Vagina (tissue), 2 donors: ENCODE measurements at regions not wholly inside any gene's neighbourhood (a gene's known extent, or its start where the extent isn't known, plus 50 kb on each side); places are given as distances from the start of the nearest gene placed in this dataset.

Experiments
- POLR2A ChIP-seq, 2 donors: fragments of 450-650 bp; IDR thresholded peaks; one replicate each; pipeline ENCODE4 v1.6.1; 2017; ENCODE audit warnings: antibody characterized with exemption in 2 of 2, mild to moderate bottlenecking in 2 of 2, moderate library complexity in 2 of 2
- POLR2AphosphoS5 ChIP-seq, 2 donors: sonication (generic); formaldehyde crosslinking; IDR thresholded peaks; one replicate each; pipeline ENCODE4 v1.9.0; 2017; ENCODE audit warnings: antibody characterized with exemption in 2 of 2, mild to moderate bottlenecking in 2 of 2, low read depth in 1 of 2; ENCODE audit not compliant: insufficient read depth in 1 of 2
- TF ChIP-seq, protein P1 (sequence below), 3 experiments: fragments of 450-650 bp in 2 of 3; fragments of 200-600 bp in 1 of 3; sonication (generic) in 1 of 3; IDR thresholded peaks; one replicate each; pipeline ENCODE4 v1.5.1; 2017 to 2019; ENCODE audit warnings: antibody characterized with exemption in 3 of 3, mild to moderate bottlenecking in 2 of 3, moderate library complexity in 2 of 3

- TF ChIP-seq, protein P1, sequence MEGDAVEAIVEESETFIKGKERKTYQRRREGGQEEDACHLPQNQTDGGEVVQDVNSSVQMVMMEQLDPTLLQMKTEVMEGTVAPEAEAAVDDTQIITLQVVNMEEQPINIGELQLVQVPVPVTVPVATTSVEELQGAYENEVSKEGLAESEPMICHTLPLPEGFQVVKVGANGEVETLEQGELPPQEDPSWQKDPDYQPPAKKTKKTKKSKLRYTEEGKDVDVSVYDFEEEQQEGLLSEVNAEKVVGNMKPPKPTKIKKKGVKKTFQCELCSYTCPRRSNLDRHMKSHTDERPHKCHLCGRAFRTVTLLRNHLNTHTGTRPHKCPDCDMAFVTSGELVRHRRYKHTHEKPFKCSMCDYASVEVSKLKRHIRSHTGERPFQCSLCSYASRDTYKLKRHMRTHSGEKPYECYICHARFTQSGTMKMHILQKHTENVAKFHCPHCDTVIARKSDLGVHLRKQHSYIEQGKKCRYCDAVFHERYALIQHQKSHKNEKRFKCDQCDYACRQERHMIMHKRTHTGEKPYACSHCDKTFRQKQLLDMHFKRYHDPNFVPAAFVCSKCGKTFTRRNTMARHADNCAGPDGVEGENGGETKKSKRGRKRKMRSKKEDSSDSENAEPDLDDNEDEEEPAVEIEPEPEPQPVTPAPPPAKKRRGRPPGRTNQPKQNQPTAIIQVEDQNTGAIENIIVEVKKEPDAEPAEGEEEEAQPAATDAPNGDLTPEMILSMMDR (IDR thresholded peaks at IDR 0.05): no peak
- TF ChIP-seq POLR2AphosphoS5 (IDR thresholded peaks at IDR 0.05; ENCODE audit: insufficient read depth in 1 of 2, low read depth in 1 of 2) (no peak), POLR2A (IDR thresholded peaks at IDR 0.05) (no peak)
These were observed 71.0 kb upstream of the AMOTL1 start for GRCh38 chr11:94697156-94697555.
